ENCODE measurements at regions not wholly inside any gene's neighbourhood (a gene's known extent, or its start where the extent isn't known, plus 50 kb on each side); places are given as distances from the start of the nearest gene placed in this dataset.

- DNase-seq (ENCODE audit: low read depth, low spot score), result no peak
Observed at GRCh38 chr7:67821116-67821515, 824.5 kb downstream of the TYW1 start.

DNA sequence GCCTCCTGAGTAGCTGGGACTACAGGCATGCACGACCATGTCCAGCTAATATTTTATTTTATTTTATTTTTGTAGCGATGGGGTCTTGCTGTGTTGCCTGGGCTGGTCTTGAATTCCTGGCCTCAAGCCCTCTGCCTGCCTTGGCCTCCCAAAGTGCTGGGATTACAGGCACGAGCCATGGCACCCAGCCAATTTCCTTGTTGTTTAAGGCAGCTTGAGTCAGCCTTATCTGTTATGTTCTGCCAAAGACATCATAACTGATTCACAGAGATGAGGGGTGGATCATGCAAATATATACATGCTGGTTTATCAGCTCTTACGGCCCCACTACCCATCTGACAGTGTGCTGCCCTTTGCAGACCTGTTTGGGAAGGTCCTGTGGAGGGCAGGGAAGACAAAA lies 826.7 kb downstream of the TYW1 start:
- DNase-seq (ENCODE audit: low read depth, low spot score), result no peak

GRCh38 chr7:67825356-67825755 lies 828.7 kb downstream of the TYW1 start:
- no peak for DNase-seq (ENCODE audit: low read depth, low spot score)

- DNase-seq (ENCODE audit: low read depth, low spot score), result no peak
Observed at GRCh38 chr7:67841896-67842295, 845.3 kb downstream of the TYW1 start.

- no peak for DNase-seq (ENCODE audit: low read depth, low spot score)
Observed at GRCh38 chr7:67842571-67842970, 845.9 kb downstream of the TYW1 start.

DNA sequence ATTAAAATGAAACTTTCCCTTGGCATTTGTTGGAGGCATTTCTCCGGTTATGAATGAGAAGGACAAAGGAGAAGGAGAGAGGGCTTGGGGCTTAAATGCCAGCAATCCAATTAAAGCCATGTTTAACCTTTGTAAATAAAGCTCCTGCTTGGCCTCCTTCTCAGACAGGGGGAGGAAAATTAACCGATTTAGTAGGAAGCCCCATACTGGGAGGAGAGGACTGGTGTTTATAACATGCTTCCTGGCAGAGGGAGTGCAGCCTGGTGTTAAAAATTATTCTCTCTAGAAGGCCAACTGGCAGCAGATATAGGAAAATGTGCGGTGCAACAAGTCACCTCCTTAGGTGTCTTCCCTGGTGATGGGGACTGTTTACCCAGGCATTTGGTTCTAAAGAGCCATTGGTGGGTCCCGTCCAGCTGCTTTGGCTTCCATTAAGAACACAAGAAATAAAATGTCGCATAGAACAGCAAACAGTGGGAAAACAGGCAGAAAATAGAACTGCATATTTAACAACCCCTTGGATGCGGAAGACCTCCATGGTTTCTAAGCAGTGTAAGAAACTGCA lies 846.5 kb downstream of the TYW1 start:
- DNase-seq (ENCODE audit: low read depth, low spot score), result no peak

DNA sequence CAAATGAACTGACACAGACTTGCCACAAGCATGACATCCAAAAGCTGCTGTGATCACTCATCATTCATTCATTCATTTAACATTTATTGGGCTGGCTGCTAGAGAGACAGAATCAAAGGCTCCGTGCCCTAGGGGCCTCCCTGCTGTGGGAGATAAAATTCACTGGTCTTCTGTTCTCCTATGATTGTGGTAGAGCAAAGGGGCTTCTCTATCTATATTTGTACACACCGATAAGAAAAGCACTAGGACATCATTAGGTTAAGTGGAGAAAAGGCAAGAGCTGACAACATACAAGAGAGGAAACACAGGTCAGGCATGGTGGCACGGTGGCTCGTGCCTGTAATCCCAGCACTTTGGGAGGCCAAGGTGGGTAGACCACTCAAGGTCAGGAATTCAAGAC lies 847.0 kb downstream of the TYW1 start:
- DNase-seq (ENCODE audit: low read depth, low spot score), result no peak

- peak; percentile 32 for DNase-seq (ENCODE audit: low read depth, low spot score)
Observed at GRCh38 chr7:67847092-67847787, 850.6 kb downstream of the TYW1 start.

DNA sequence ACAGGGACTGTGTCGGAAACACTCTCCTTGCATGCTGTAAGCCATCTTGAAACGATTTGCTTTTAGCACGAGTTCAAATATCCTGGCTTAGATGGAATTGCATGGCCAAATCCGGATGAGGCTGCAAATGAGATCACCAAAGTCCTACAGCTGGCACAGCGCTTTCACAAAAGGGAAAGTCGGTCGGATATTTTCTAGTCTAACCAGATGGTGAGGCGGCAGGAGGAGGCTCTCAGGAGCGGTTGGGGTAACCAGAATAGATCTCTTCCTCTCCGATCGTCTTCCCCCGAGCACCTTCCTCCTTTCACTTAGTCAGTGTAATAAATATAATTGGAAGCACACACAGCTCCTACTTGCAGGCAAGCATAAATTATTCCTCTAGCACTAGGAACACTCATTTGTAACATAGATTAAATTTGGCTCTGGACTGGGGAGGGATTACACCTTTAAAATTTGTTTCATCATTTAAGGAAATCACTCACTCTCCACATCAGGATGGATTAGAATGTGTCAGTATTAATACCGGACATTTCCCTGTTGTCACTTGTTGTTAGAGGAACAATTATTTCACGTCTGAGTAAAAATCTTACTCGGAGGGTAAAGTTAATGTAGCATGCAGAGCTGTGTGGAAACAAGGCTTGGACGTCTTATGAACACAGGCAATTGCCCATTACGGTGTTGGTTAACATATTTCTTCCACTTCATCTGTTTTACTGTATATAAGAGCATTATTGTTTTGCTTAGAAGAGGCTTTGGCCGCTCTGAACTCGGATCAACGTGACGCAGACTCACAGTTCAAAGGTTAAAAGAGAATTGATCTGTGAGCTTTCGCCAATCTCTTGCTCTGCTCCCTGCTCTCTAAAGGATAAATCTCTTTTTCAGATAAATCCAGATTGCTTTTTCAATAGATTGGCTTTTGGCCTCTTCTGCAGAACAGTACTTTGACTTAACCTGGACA lies 857.9 kb downstream of the TYW1 start:
- DNase-seq (ENCODE audit: low read depth, low spot score), result no peak

- no peak for DNase-seq (ENCODE audit: low read depth, low spot score)
Observed at GRCh38 chr7:67855322-67855721, 858.7 kb downstream of the TYW1 start.

- DNase-seq (ENCODE audit: low read depth, low spot score), result peak; percentile 49
Observed at GRCh38 chr7:67856046-67856445, 859.4 kb downstream of the TYW1 start.

GRCh38 chr7:67857698-67858097 lies 861.1 kb downstream of the TYW1 start:
- DNase-seq (ENCODE audit: low read depth, low spot score), result no peak

DNA sequence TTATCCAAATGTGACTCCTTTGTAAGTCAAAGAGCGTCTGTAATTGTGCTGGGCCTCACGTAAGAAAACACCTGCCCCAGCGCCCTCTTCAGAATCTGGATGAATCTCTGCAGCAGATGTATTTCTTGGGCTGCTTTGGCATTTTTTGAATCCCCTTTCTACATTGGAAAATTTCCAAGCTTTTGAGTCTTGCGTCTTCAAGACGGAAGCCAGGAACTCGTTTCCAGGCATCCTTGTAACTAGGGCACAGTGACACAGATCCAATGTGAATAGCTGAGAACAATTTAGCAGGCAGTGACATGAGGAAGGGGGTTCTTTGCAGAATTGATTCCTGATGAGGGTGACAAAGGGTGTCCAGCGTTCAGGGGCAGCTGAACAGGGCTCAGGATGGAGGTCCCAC lies 862.3 kb downstream of the TYW1 start:
- DNase-seq (ENCODE audit: low read depth, low spot score), result no peak

DNA sequence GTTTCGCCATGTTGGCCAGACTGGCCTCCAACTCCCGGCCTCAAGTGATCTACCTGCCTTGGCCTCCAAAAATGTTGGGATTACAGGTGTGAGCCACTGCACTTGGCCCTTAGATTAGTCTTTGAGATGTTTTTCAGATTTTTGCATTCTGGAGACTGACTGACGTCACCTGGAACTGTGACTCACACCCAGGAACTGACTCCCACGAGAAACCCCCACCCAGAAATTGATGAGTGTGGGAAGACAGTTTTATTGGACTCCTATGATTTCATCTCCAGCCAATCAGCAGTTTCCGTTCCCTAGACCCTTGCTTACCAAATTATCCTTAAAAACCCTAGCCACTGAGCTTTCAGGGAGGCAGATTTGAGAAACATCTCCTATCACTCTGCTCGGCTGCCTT lies 867.3 kb downstream of the TYW1 start:
- no peak for DNase-seq (ENCODE audit: low read depth, low spot score)

DNA sequence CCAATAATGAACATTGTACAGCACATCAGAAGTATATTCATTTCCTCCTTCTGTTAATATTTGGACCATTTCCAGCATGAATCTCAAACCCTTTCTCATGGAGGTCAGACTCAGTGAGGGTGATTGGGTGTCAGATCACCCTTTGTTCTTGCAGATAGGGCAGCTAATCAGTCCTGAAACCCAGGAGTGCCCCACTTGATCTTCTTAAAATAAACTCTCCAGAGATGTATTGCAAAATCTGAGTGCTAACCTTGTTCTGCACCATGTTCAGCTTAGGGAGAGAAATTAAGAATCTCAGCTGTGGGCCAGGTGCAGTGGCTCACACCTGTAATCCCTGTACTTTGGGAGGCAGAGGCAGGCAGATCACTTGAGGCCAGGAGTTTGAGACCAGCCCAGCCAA lies 869.4 kb downstream of the TYW1 start:
- DNase-seq (ENCODE audit: low read depth, low spot score), result no peak

DNA sequence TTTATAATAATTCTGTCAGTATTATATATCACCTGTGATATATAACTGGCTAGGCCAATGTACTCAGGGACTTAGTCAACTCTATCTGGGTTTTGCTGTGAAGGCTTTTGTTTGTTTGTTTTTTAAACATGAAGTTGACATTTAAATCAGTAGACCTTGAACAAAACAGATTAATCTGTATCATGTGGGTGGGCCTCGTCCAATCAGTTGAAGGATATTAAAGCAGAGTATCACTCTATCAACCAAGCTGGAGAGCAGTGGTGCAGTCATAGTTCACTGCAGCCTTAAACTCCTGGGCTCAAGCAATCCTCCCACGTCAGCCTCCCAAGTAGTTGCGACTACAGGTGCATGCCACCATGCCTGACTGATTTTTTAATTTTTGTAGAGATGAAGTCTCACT lies 870.2 kb downstream of the TYW1 start:
- no peak for DNase-seq (ENCODE audit: low read depth, low spot score)

DNA sequence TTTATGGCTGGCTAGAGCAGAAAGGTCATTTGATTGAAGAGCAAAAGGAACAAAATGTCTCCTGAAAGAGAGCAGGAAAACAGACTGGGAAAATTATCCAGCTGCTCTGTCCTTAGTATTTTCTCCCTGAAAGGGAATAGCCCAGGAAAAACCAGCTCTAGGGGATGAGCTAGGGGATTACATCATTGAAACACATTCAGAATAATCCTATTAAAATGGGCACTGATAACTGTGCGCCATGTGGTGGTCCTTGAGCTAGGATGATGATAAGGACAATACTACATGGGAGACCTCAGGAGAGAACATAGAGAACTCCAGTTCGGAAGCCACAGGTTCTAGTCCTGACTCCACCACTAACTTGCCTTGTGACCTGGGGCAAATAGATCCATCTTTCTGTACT lies 873.8 kb downstream of the TYW1 start:
- DNase-seq (ENCODE audit: low read depth, low spot score), result no peak

- no peak for DNase-seq (ENCODE audit: low read depth, low spot score)
Observed at GRCh38 chr7:67875558-67875957, 878.9 kb downstream of the TYW1 start.

DNA sequence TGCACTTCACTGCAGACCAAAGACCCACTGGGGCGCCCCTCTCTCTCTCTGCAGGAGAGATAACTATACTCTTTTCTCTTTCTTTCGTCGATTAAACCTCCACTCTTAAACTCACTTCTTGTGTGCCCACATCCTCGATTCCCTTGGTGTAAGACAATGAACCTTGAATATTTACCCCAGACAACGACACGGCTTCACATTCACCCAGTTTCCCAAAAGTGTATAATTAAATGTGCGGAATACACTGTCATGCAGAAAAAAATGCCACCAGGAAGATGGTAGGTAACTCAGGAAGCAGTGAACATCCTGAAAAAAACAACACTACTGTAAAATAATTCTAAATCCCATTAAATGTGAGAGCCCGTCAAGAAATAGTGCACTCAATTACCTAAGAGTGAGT lies 882.2 kb downstream of the TYW1 start:
- no peak for DNase-seq (ENCODE audit: low read depth, low spot score)

- no peak for DNase-seq (ENCODE audit: low read depth, low spot score)
Observed at GRCh38 chr7:67882843-67883242, 886.2 kb downstream of the TYW1 start.

GRCh38 chr7:67890316-67890715 lies 893.7 kb downstream of the TYW1 start:
- DNase-seq (ENCODE audit: low read depth, low spot score), result no peak

DNA sequence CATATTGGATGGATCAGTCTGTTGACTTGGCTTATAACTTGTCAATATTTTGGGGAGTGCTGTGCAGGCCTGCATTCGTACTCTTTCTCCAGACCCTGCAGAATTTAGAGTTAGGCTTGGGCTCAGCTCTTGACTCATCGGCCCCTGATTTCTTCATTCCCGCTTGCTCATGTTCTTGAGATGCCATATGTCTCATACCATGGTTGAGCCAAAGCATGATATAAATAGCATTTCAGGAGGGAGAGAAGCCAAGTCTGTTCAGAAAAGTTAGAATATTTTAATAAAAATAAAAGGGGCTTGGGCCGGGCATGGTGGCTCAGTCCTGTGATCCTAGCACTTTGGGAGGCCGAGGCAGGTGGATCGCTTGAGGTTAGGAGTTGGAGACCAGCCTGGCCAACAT lies 898.1 kb downstream of the TYW1 start:
- no peak for DNase-seq (ENCODE audit: low read depth, low spot score)

- no peak for DNase-seq (ENCODE audit: low read depth, low spot score)
Observed at GRCh38 chr7:67896721-67897120, 900.1 kb downstream of the TYW1 start.

Data from ELF-1 (cell line).